RKO (cell line): ENCODE measurements at regions not wholly inside any gene's neighbourhood (a gene's known extent, or its start where the extent isn't known, plus 50 kb on each side); places are given as distances from the start of the nearest gene placed in this dataset.
A peak's percentile ranks its signal among the peaks of the same experiment; 100 is the strongest.

Experiments
- DNase-seq: peaks from one replicate; pipeline ENCODE4 v3.0.0-alpha.2; 2016; ENCODE audit warnings: low spot score

- DNase-seq, result no peak
These were observed 181.4 kb downstream of the AKR1D1 start for GRCh38 chr7:138257459-138258196.

GRCh38 chr7:138258197-138258559, 181.9 kb downstream of the AKR1D1 start:
- no peak for DNase-seq

GRCh38 chr7:138259675-138260074, 183.4 kb downstream of the AKR1D1 start:
- DNase-seq, result no peak

- no peak for DNase-seq
These were observed 191.7 kb downstream of the AKR1D1 start for GRCh38 chr7:138267934-138268333.

GRCh38 chr7:138276891-138277290, 183.2 kb upstream of the TRIM24 start:
- no peak for DNase-seq

GRCh38 chr7:138278601-138279000, 181.5 kb upstream of the TRIM24 start:
- peak; percentile 40 for DNase-seq

GRCh38 chr7:138282997-138283396, 177.1 kb upstream of the TRIM24 start:
- no peak for DNase-seq

GRCh38 chr7:138285129-138285528, 174.9 kb upstream of the TRIM24 start:
- no peak for DNase-seq

- no peak for DNase-seq
These were observed 173.2 kb upstream of the TRIM24 start for GRCh38 chr7:138286846-138287245.

GRCh38 chr7:138287549-138287948, 172.5 kb upstream of the TRIM24 start:
- DNase-seq, result no peak

- DNase-seq, result no peak
These were observed 171.0 kb upstream of the TRIM24 start for GRCh38 chr7:138289082-138289481.

GRCh38 chr7:138289864-138290263, 170.2 kb upstream of the TRIM24 start:
- DNase-seq, result no peak

GRCh38 chr7:138292951-138293350, 167.1 kb upstream of the TRIM24 start:
- no peak for DNase-seq

- no peak for DNase-seq
These were observed 164.9 kb upstream of the TRIM24 start for GRCh38 chr7:138295049-138295637.

GRCh38 chr7:138297526-138297925, 162.5 kb upstream of the TRIM24 start:
- DNase-seq, result no peak

- DNase-seq, result no peak
These were observed 161.0 kb upstream of the TRIM24 start for GRCh38 chr7:138299066-138299465.

GRCh38 chr7:138303230-138304070, 156.6 kb upstream of the TRIM24 start:
- DNase-seq, result no peak

- DNase-seq, result no peak
These were observed 156.1 kb upstream of the TRIM24 start for GRCh38 chr7:138304071-138304320.

- DNase-seq, result no peak
These were observed 152.4 kb upstream of the TRIM24 start for GRCh38 chr7:138307633-138308032.

GRCh38 chr7:138308136-138308535, 151.9 kb upstream of the TRIM24 start:
- DNase-seq, result no peak

- no peak for DNase-seq
These were observed 150.9 kb upstream of the TRIM24 start for GRCh38 chr7:138309186-138309585.

GRCh38 chr7:138313829-138314178, 146.3 kb upstream of the TRIM24 start:
- DNase-seq, result no peak

GRCh38 chr7:138316421-138317043, 143.5 kb upstream of the TRIM24 start:
- no peak for DNase-seq
